GM21737 (cell line): ENCODE measurements at regions not wholly inside any gene's neighbourhood (a gene's known extent, or its start where the extent isn't known, plus 50 kb on each side); places are given as distances from the start of the nearest gene placed in this dataset.

Experiments used
- ATAC-seq: cut with Tn5 transposase; IDR thresholded peaks from one replicate; pipeline ENCODE4 v1.9.1; 2021; ENCODE audit warnings: mild to moderate bottlenecking, moderate library complexity; ENCODE audit not compliant: unreplicated experiment

DNA sequence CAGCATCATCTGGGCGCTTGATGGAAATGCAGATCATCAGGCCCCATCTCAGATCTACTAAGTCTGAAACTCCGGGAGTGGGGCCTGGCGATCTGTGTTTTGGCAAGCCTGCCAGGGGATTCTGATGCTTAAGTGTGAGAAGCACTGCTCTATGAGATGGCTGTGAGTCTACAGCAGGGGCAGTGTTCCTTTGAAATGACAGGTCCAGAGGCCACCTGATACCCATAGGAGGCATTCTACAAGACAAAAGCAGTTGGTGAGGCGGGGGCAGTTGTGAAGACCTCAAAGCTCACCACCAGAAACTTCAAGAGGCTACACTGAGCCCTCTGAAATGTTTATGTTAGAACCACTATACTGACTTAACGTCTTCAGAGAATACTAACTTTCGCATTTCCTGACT is 86.9 kb upstream of the SPATA31D4 start:
- ATAC-seq, result no peak

GRCh38 chr9:81844131-81844567 is 84.1 kb upstream of the SPATA31D4 start:
- ATAC-seq, result no peak

DNA sequence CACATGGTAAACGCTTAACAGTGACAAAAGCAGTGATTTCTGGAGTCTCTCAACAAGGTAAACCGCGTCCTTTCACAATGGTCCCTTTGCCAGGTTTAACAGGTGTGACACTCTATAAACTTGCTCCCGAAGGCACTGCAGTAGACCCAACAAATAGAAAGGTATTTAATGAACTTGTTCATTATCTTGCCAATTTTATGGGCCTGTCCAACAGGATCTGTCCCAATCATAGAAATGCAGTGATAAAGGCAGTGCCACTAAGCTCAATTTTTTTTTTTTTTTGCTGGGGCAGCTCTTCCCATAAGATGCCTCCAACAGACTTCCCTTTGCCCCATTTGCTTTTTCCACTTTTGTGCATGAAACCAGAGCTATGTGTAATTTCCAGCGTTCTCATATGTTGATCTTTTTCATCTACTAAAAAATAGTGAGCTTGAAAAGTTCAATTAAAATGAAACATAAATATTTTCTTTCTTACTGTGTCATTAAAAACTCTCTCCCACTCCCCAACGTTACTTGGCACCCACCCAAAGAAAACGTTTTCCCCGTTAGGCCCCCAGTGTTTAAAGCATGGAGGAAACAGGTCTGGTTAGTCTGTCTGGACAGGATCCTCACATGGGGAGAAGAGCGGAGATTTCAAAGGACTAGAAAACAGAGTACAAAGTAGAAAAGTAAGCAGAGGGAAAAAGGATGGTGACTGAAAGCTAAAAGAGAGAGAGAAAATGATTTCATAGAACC is 80.9 kb upstream of the SPATA31D4 start:
- no peak for ATAC-seq

- ATAC-seq, result no peak
Observed at GRCh38 chr9:81848472-81848871, 79.8 kb upstream of the SPATA31D4 start.

- no peak for ATAC-seq
Observed at GRCh38 chr9:81849631-81850259, 78.5 kb upstream of the SPATA31D4 start.

DNA sequence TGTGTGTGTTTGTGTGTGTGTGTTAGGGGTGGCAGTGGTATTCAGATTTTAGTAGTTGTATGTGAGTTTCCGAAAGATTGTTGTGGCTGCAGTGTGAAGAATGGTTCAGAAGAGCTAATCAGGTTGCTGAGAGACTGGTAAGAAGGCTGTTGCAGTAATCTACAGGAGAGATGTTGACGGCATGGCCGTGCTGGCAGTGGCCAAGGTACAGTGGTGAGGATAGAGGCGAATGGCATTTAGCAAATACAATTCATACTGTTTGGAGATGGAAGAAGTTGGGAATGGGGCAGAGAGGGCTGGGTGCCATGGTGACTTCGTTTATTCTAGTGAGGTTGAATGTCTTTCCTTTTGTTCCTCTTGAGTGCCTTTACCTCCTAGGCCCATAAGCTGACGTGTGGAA is 77.5 kb upstream of the SPATA31D4 start:
- no peak for ATAC-seq

DNA sequence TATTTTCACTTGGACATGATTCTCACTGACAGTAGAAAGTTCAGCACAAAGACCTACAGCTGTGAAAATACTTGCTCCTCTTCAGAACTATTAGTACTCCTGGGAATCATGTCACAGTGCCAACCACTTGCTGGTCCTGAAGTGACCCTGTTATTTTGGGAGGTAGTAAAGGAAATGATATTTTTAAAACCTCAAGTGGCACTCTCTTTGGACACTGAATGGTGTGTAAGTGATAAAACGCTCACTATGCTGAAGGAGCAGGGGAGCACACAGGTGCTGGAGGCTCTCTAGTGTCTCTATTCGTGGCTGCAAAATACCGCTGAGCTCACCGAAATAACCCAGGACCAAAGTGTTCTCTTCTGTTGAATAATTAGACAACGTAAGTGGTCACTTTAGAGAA is 76.9 kb upstream of the SPATA31D4 start:
- ATAC-seq, result no peak

- ATAC-seq, result no peak
Observed at GRCh38 chr9:81852820-81853219, 75.4 kb upstream of the SPATA31D4 start.

- no peak for ATAC-seq
Observed at GRCh38 chr9:81855538-81855937, 72.7 kb upstream of the SPATA31D4 start.

DNA sequence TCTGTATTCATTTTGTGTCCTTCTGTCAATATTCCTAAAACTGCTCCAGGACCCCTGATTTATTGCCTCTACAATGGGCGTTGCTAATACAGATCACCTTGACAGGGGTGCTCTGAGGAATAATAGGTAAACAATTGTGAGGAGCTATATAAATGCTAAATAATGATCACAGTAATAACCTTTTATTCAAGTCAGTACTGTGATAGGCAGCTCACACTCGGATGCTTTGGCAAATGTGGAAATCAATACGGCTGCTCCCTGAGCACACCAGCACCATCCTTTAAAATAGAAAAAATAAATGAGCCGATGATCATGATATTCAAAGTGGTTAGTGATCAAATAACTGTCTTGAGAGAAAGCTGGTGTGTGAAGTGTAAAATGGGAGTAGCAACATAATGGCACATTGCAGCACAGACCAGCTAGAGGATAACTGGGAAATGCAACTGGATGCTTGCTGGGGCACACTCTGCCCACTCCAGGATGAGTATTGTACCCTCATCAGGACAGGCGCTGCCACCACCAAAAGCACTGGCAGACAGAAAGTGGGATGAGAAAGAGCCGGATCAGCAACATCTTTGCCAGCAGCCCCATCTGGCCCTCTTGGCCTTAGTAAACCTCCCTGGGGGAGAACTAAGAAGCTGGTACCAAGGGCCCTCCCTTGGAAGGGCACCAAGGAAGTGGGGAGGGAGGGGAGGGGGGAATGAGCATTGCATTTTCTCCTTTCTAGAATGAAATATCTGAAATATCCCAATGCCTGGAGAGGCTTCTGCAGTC is 69.4 kb upstream of the SPATA31D4 start:
- no peak for ATAC-seq

GRCh38 chr9:81860581-81860980 is 67.6 kb upstream of the SPATA31D4 start:
- no peak for ATAC-seq

DNA sequence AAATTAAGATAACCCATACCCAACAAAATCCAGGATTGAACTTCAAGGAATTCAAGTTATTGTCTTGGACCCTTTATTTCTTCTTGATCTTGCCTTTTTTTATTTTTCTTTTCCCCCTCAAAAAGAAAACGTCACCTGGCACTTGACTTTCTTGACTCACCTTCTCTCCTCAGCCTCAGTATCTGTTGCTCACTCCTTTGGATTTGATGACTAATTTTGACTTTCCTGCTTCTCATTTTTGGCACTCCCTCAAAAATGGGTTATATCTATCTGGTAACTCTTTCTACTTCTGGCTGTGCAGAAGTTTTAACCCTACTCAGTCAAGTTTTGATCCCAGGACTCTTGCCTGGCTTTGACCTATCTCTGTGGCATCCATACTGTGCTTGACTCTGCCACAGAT is 66.6 kb upstream of the SPATA31D4 start:
- ATAC-seq, result no peak

DNA sequence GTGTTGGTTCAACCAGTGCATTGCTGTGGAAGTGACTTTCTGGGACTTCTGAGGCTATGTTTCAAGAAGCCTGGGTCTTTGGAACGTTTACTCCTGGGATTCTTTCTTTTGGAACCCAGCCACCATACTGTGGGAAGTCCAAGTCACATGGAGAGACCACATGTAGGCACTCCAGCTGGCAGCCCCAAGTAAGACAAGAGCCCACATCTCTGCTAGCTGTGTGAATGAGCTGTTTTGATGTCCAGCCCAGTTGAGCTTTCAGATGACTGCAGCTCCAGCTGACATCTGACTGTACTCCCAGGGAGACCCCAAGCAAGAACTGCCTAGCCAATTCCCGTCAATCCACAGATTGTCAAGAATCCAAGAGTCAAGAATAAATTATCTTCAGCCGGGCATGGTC is 60.1 kb upstream of the SPATA31D4 start:
- ATAC-seq, result no peak

DNA sequence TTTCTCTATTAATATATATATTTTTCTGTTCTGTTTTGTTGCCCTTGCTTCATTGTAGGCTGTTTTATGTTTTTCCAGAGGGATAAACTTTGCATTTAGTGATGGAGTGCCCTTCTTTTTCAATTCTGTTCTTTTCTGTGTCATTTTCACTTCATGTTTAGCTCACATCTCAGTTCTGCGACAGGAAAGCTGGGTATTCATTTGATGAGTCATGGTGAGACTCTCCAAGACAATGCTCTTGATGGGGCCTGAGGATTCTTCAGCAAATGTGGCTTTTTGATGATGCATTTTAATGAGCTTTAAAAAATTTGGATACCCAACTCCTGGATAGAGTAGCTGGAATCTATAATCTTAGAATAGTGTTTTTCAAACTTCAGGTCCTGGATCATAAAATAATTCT is 56.5 kb upstream of the SPATA31D4 start:
- no peak for ATAC-seq

DNA sequence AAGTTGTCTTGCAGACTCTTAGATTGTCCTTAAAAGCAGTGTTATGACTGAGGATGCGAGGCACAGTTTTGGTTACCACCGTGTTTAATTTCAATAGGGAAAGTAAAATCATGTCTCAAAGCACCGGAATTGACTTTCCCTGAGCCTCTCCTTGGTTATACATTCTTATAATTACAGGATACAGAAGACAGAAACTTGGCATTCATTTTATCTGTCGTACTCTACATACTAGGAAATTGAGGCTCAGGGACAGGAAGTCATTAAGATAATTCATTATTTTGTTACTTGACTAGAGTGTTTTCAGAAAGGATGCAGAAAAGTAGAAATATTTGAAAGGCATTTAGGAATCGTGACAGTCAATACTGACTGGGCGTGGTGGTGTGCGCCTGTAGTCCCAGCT is 54.0 kb upstream of the SPATA31D4 start:
- no peak for ATAC-seq

- no peak for ATAC-seq
Observed at GRCh38 chr9:81874931-81875330, 53.3 kb upstream of the SPATA31D4 start.

- ATAC-seq, result no peak
Observed at GRCh38 chr9:81877047-81877446, 51.2 kb upstream of the SPATA31D4 start.
